Trophoblast cell (in vitro differentiated cells and primary cell): ENCODE measurements at regions not wholly inside any gene's neighbourhood (a gene's known extent, or its start where the extent isn't known, plus 50 kb on each side); places are given as distances from the start of the nearest gene placed in this dataset.

ENCODE experiments used
- DNase-seq, 2 donors: peaks; one replicate each; pipeline ENCODE4 v3.0.0-alpha.2; 2016
- H2AFZ ChIP-seq: 2 replicates; pipeline ENCODE4 v1.6.1; 2013; ENCODE audit warnings: low read length, moderate library complexity, mild to moderate bottlenecking; ENCODE audit not compliant: insufficient read depth, poor library complexity
- H2AK5ac ChIP-seq: 2 replicates; pipeline ENCODE4 v1.6.1; 2013; ENCODE audit warnings: mild to moderate bottlenecking, low read length
- H2BK120ac ChIP-seq: 2 replicates; pipeline ENCODE4 v1.6.1; 2013; ENCODE audit warnings: low read length, mild to moderate bottlenecking, moderate library complexity; ENCODE audit not compliant: insufficient read depth, poor library complexity
- H2BK12ac ChIP-seq: 2 replicates; pipeline ENCODE4 v1.6.1; 2013; ENCODE audit warnings: mild to moderate bottlenecking, low read length, moderate library complexity
- H2BK5ac ChIP-seq: 2 replicates; pipeline ENCODE4 v1.6.1; 2013; ENCODE audit warnings: low read length, low read depth, moderate library complexity, mild to moderate bottlenecking; ENCODE audit not compliant: poor library complexity
- H3K14ac ChIP-seq: 2 replicates; pipeline ENCODE4 v1.6.1; 2013; ENCODE audit warnings: mild to moderate bottlenecking, low read length
- H3K18ac ChIP-seq: 2 replicates; pipeline ENCODE4 v1.6.1; 2013; ENCODE audit warnings: mild to moderate bottlenecking, low read length
- H3K23ac ChIP-seq: 2 replicates; pipeline ENCODE4 v1.6.1; 2013; ENCODE audit warnings: low read length
- H3K27ac ChIP-seq: 2 replicates; pipeline ENCODE4 v1.5.1; 2013; ENCODE audit warnings: low read depth, mild to moderate bottlenecking, inconsistent platforms, low read length, moderate library complexity
- H3K27me3 ChIP-seq: 2 replicates; pipeline ENCODE4 v1.6.1; 2013; ENCODE audit warnings: inconsistent platforms, mild to moderate bottlenecking, low read length, moderate library complexity; ENCODE audit not compliant: insufficient read depth
- H3K36me3 ChIP-seq, 2 experiments: 1 replicate in 1 of 2; 2 replicates in 1 of 2; pipeline ENCODE4 v1.6.1; 2013; ENCODE audit warnings: low read length in 2 of 2, mild to moderate bottlenecking in 2 of 2, moderate library complexity in 1 of 2; ENCODE audit not compliant: insufficient read depth in 2 of 2, control insufficient read depth in 1 of 2
- H3K4ac ChIP-seq: 2 replicates; pipeline ENCODE4 v1.6.1; 2013; ENCODE audit warnings: low read depth, mild to moderate bottlenecking, low read length, moderate library complexity
- H3K4me1 ChIP-seq, 2 experiments: 1 replicate in 1 of 2; 2 replicates in 1 of 2; pipeline ENCODE4 v1.6.1; 2013; ENCODE audit warnings: low read length in 2 of 2, mild to moderate bottlenecking in 2 of 2, moderate library complexity in 1 of 2; ENCODE audit not compliant: insufficient read depth in 2 of 2, control insufficient read depth in 1 of 2
- H3K4me2 ChIP-seq: 2 replicates; pipeline ENCODE4 v1.6.1; 2013; ENCODE audit warnings: inconsistent platforms, mild to moderate bottlenecking, low read length, moderate library complexity
- H3K4me3 ChIP-seq: 2 replicates; pipeline ENCODE4 v1.5.1; 2013; ENCODE audit warnings: mild to moderate bottlenecking, low read depth, low read length, inconsistent platforms
- H3K79me1 ChIP-seq: one replicate; pipeline ENCODE4 v1.6.1; 2013; ENCODE audit warnings: low read length
- H3K79me2 ChIP-seq: 2 replicates; pipeline ENCODE4 v1.6.1; 2013; ENCODE audit warnings: low read length, mild to moderate bottlenecking; ENCODE audit not compliant: control insufficient read depth, insufficient read depth, poor library complexity
- H3K9ac ChIP-seq: 2 replicates; pipeline ENCODE4 v1.6.1; 2013; ENCODE audit warnings: mild to moderate bottlenecking, low read length
- H3K9me3 ChIP-seq: 2 replicates; pipeline ENCODE4 v1.6.1; 2013; ENCODE audit warnings: low read depth, mild to moderate bottlenecking, control low read depth, inconsistent platforms, low read length; ENCODE audit not compliant: insufficient read depth
- H4K12ac ChIP-seq: 2 replicates; pipeline ENCODE4 v1.6.1; 2013; ENCODE audit warnings: low read depth, mild to moderate bottlenecking, low read length, moderate library complexity
- H4K8ac ChIP-seq: 2 replicates; pipeline ENCODE4 v1.6.1; 2013; ENCODE audit warnings: low read depth, mild to moderate bottlenecking, low read length, moderate library complexity
- H4K91ac ChIP-seq: one replicate; pipeline ENCODE4 v1.6.1; 2013; ENCODE audit warnings: low read depth, mild to moderate bottlenecking, low read length, moderate library complexity
- WGBS: extraction: QIAGEN DNeasy Blood & Tissue Kit; methylation state at CpG from one replicate; pipeline ENCODE4 v1.1.7; 2013; ENCODE audit warnings: missing lambda C conversion rate; ENCODE audit not compliant: insufficient read length, insufficient coverage; ENCODE audit errors: extremely low coverage; 5-methylcytosine and 5-hydroxymethylcytosine counted together

DNA sequence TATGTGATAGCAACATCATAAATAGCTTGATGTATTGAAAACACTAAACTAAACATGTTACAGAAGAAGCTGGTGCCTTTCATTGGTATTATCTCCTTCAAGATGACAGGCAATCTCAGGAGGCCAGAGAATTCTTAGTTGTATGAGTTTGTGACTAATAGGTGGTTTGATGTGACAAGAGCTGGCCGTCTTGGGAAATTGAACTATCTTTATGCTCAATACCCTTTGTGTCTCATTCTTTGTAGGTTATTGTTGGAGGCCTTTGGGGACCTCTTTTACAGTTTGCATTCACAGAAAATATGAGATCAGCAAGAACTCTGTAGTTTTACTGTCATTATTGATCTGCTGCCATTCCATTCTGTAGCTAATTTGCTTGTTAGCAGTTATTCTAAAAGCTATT lies 659.2 kb upstream of the PITX2 start:
- H2BK12ac ChIP-seq: no peak overlapping the region
- no peak overlapping the region for H3K18ac ChIP-seq
- no peak overlapping the region for H3K14ac ChIP-seq
- no peak overlapping the region for H3K4me3 ChIP-seq
- no peaks in the 10 kb centered on the region for H3K79me1 ChIP-seq
- no peak overlapping the region for H3K9ac ChIP-seq
- H2AFZ ChIP-seq: no peak overlapping the region
- H3K4me1 ChIP-seq: no peaks in the 10 kb centered on the region
- H2BK5ac ChIP-seq: no peak overlapping the region
- no peak overlapping the region for H4K91ac ChIP-seq
- no peak overlapping the region for H3K4ac ChIP-seq
- no CpG with 5 or more reads among the region's 1 CpG for WGBS
- H3K4me2 ChIP-seq: no peak overlapping the region
- H2AK5ac ChIP-seq: no peak overlapping the region
- no peak overlapping the region for H4K8ac ChIP-seq
- H3K27ac ChIP-seq: no peak overlapping the region
- no peak overlapping the region for H4K12ac ChIP-seq
- no peak for DNase-seq
- no peak overlapping the region for H3K23ac ChIP-seq
- no peaks in the 10 kb centered on the region for H3K27me3 ChIP-seq
- no peak overlapping the region for H2BK120ac ChIP-seq
- H3K9me3 ChIP-seq: no peaks in the 10 kb centered on the region
- H3K36me3 ChIP-seq: no peaks in the 10 kb centered on the region
- no peaks in the 10 kb centered on the region for H3K79me2 ChIP-seq

DNA sequence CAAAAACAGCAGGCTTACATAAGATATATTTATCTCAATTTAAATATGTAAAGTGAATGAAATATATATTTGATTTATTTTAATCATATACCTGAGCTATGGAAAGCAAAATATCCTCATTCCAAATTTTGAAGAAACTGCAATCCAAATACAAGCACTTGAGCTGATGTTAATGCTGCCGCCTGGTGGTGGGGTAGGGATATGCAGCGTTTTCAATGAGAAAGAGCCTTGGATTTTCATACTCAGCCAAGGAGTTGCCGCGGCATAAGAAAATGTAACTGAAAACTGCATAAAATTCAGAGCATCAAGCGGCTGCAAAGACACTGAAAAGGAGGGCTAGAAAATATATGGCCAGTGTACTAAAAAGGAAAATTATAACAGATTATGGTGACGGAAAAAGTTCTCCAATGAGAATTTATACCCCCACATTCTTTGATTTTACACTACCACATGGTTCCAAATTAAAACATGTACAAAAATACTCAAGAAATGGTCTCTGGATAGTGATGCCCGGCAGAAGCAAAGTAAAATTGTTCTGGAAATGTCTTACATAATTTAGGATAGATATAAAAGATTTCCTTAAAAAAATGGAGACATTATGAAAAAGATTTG lies 660.3 kb upstream of the PITX2 start:
- H4K91ac ChIP-seq: no peak overlapping the region
- no peaks in the 10 kb centered on the region for H3K4me1 ChIP-seq
- H3K18ac ChIP-seq: no peak overlapping the region
- no peak overlapping the region for H2BK12ac ChIP-seq
- H3K14ac ChIP-seq: no peak overlapping the region
- no peaks in the 10 kb centered on the region for H3K79me1 ChIP-seq
- no peak overlapping the region for H4K12ac ChIP-seq
- H3K27ac ChIP-seq: no peak overlapping the region
- no peak overlapping the region for H2AK5ac ChIP-seq
- peak; percentile 21 to 84 for DNase-seq
- no peak overlapping the region for H3K23ac ChIP-seq
- no peak overlapping the region for H3K4me2 ChIP-seq
- no peak overlapping the region for H3K4ac ChIP-seq
- no peaks in the 10 kb centered on the region for H3K9me3 ChIP-seq
- H2BK5ac ChIP-seq: no peak overlapping the region
- H3K4me3 ChIP-seq: no peak overlapping the region
- no peak overlapping the region for H4K8ac ChIP-seq
- H3K36me3 ChIP-seq: no peaks in the 10 kb centered on the region
- H3K27me3 ChIP-seq: no peaks in the 10 kb centered on the region
- H2AFZ ChIP-seq: no peak overlapping the region
- H3K79me2 ChIP-seq: no peaks in the 10 kb centered on the region
- no peak overlapping the region for H2BK120ac ChIP-seq
- no peak overlapping the region for H3K9ac ChIP-seq
- no CpG with 5 or more reads among the region's 7 CpGs for WGBS

DNA sequence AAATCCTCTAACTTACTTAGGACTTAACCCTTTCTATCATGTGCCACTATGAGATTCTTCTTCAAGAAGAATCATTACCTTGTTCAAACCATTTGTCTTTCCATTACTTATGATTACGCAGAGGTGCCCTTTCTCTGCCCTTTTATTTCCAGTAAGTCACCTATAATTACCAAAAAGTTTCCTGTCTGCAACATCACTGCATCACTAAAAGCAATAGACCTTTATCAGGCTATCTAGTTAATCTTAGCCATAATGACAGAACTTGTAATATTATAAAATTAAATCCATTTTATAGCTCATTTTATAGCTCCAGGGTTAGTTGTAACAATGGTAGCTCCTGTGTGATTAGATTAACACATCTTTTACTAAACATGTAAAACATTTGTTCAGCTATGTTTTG lies 673.6 kb upstream of the PITX2 start:
- H3K18ac ChIP-seq: no peak overlapping the region
- H3K9me3 ChIP-seq: no peaks in the 10 kb centered on the region
- DNase-seq: no peak
- no CpG with 5 or more reads among the region's 1 CpG for WGBS
- H3K27me3 ChIP-seq: no peaks in the 10 kb centered on the region
- no peak overlapping the region for H4K8ac ChIP-seq
- no peak overlapping the region for H2BK120ac ChIP-seq
- H3K27ac ChIP-seq: no peak overlapping the region
- H2BK5ac ChIP-seq: no peak overlapping the region
- H4K12ac ChIP-seq: no peak overlapping the region
- no peak overlapping the region for H2AK5ac ChIP-seq
- no peak overlapping the region for H2AFZ ChIP-seq
- no peak overlapping the region for H3K14ac ChIP-seq
- H3K9ac ChIP-seq: no peak overlapping the region
- H3K23ac ChIP-seq: no peak overlapping the region
- H3K36me3 ChIP-seq: no peaks in the 10 kb centered on the region
- H2BK12ac ChIP-seq: no peak overlapping the region
- H3K79me1 ChIP-seq: no peaks in the 10 kb centered on the region
- no peak overlapping the region for H3K4me3 ChIP-seq
- no peak overlapping the region for H3K4ac ChIP-seq
- no peaks in the 10 kb centered on the region for H3K79me2 ChIP-seq
- no peak overlapping the region for H3K4me2 ChIP-seq
- no peak overlapping the region for H4K91ac ChIP-seq
- H3K4me1 ChIP-seq: no peaks in the 10 kb centered on the region

DNA sequence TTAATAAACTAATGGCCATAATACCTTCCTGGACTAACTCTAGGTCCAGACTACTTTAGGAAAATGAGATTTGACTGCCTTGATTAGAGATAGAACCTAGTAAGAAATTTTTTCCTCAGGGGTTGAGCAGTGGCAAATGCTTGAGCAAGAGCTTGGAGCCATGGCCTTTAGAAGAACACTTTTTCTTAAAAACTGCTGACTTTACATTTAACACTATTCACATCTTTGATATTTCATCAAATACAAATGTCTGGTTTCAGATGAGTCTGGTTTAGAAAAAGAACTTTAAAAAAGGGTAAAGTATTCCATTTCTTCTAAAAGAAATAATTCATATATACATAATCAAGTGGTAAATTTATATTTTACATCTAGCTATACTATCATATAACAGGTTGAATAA lies 680.9 kb upstream of the PITX2 start:
- no peak overlapping the region for H3K27ac ChIP-seq
- no peaks in the 10 kb centered on the region for H3K9me3 ChIP-seq
- H2BK5ac ChIP-seq: no peak overlapping the region
- H4K91ac ChIP-seq: no peak overlapping the region
- no peak overlapping the region for H3K18ac ChIP-seq
- no peak overlapping the region for H2AK5ac ChIP-seq
- no peaks in the 10 kb centered on the region for H3K4me1 ChIP-seq
- H3K27me3 ChIP-seq: no peaks in the 10 kb centered on the region
- H2BK120ac ChIP-seq: no peak overlapping the region
- no peak overlapping the region for H2BK12ac ChIP-seq
- H3K79me2 ChIP-seq: no peaks in the 10 kb centered on the region
- H3K23ac ChIP-seq: no peak overlapping the region
- H4K12ac ChIP-seq: no peak overlapping the region
- no peak overlapping the region for H4K8ac ChIP-seq
- H3K36me3 ChIP-seq: no peaks in the 10 kb centered on the region
- H3K4me3 ChIP-seq: no peak overlapping the region
- H2AFZ ChIP-seq: no peak overlapping the region
- no peaks in the 10 kb centered on the region for H3K79me1 ChIP-seq
- no peak for DNase-seq
- H3K14ac ChIP-seq: no peak overlapping the region
- no peak overlapping the region for H3K4ac ChIP-seq
- H3K9ac ChIP-seq: no peak overlapping the region
- no peak overlapping the region for H3K4me2 ChIP-seq
